Skeletal muscle cell (primary cell): ENCODE measurements at regions not wholly inside any gene's neighbourhood (a gene's known extent, or its start where the extent isn't known, plus 50 kb on each side); places are given as distances from the start of the nearest gene placed in this dataset.
"Not testable (repeated sequence)": the region's sequence is repeated elsewhere in the genome, so short reads cannot be mapped to it uniquely, and the experiment has no call there.

Experiments
- DNase-seq: peaks from one replicate; pipeline ENCODE4 v3.0.0-alpha.2; 2010; ENCODE audit warnings: low read depth
- H3K4me3 ChIP-seq: 2 replicates; pipeline ENCODE4 v1.5.1; 2011; ENCODE audit warnings: low read depth, mild to moderate bottlenecking, control low read depth, low read length, moderate library complexity

- no peak overlapping the region for H3K4me3 ChIP-seq
- no peak for DNase-seq
Observed at GRCh38 chr1:219083631-219084030, 90.0 kb upstream of the LYPLAL1 start.

GRCh38 chr1:219085082-219085481 lies 88.6 kb upstream of the LYPLAL1 start:
- DNase-seq = no peak
- H3K4me3 ChIP-seq = no peak overlapping the region

- H3K4me3 ChIP-seq = no peak overlapping the region
- no peak for DNase-seq
Observed at GRCh38 chr1:219085988-219086387, 87.7 kb upstream of the LYPLAL1 start.

GRCh38 chr1:219086956-219087469 lies 86.7 kb upstream of the LYPLAL1 start:
- no peak overlapping the region for H3K4me3 ChIP-seq

GRCh38 chr1:219088778-219089557 lies 84.7 kb upstream of the LYPLAL1 start:
- no peak overlapping the region for H3K4me3 ChIP-seq
- DNase-seq = peak; percentile 92

More at GRCh38 chr1:219086956-219087469, 86.7 kb upstream of the LYPLAL1 start:
- DNase-seq = no peak

- DNase-seq = no peak
- H3K4me3 ChIP-seq = no peak overlapping the region
Observed at GRCh38 chr1:219090607-219091006, 83.1 kb upstream of the LYPLAL1 start.

GRCh38 chr1:219092206-219092605 lies 81.5 kb upstream of the LYPLAL1 start:
- H3K4me3 ChIP-seq = no peak overlapping the region
- peak; percentile 30 for DNase-seq

GRCh38 chr1:219099307-219099706 lies 74.4 kb upstream of the LYPLAL1 start:
- no peak overlapping the region for H3K4me3 ChIP-seq
- no peak for DNase-seq

- H3K4me3 ChIP-seq = no peak overlapping the region
- no peak for DNase-seq
Observed at GRCh38 chr1:219100059-219100458, 73.6 kb upstream of the LYPLAL1 start.

- not testable (repeated sequence) for DNase-seq, H3K4me3 ChIP-seq
Observed at GRCh38 chr1:219102466-219102865, 71.2 kb upstream of the LYPLAL1 start.

GRCh38 chr1:219105893-219106292 lies 67.8 kb upstream of the LYPLAL1 start:
- no peak overlapping the region for H3K4me3 ChIP-seq
- no peak for DNase-seq

GRCh38 chr1:219109424-219110018 lies 64.2 kb upstream of the LYPLAL1 start:
- no peak overlapping the region for H3K4me3 ChIP-seq
- no peak for DNase-seq

- no peak for DNase-seq
- H3K4me3 ChIP-seq = no peak overlapping the region
Observed at GRCh38 chr1:219113261-219113660, 60.4 kb upstream of the LYPLAL1 start.

- H3K4me3 ChIP-seq = no peak overlapping the region
- DNase-seq = no peak
Observed at GRCh38 chr1:219114014-219114413, 59.7 kb upstream of the LYPLAL1 start.

- DNase-seq = peak; percentile 56
- H3K4me3 ChIP-seq = no peak overlapping the region
Observed at GRCh38 chr1:219119839-219120238, 53.8 kb upstream of the LYPLAL1 start.

- peak; percentile 92 for DNase-seq
- H3K4me3 ChIP-seq = no peak overlapping the region
Observed at GRCh38 chr1:219120624-219121544, 52.8 kb upstream of the LYPLAL1 start.

- H3K4me3 ChIP-seq = no peak overlapping the region
- DNase-seq = peak; percentile 35
Observed at GRCh38 chr1:219121679-219122078, 52.0 kb upstream of the LYPLAL1 start.

GRCh38 chr1:219123036-219123435 lies 50.6 kb upstream of the LYPLAL1 start:
- no peak for DNase-seq
- no peak overlapping the region for H3K4me3 ChIP-seq
